ENCODE measurements at regions not wholly inside any gene's neighbourhood (a gene's known extent, or its start where the extent isn't known, plus 50 kb on each side); places are given as distances from the start of the nearest gene placed in this dataset.

- no peak for TF ChIP-seq CTCF (IDR thresholded peaks at IDR 0.05)
- no peak for TF ChIP-seq EZH2 (IDR thresholded peaks at IDR 0.05; ENCODE audit: borderline replicate concordance, insufficient read depth, low read depth, low read length, poor library complexity, severe bottlenecking)
Measured at GRCh38 chr7:33727315-33727714, 178.0 kb upstream of the BMPER start.
